IMR-90 (cell line): ENCODE measurements at regions not wholly inside any gene's neighbourhood (a gene's known extent, or its start where the extent isn't known, plus 50 kb on each side); places are given as distances from the start of the nearest gene placed in this dataset.

ENCODE experiments used
- CTCF ChIP-seq: conservative IDR thresholded peaks from 2 replicates; pipeline ENCODE4 v1.5.1; 2012; ENCODE audit warnings: mild to moderate bottlenecking, low read depth, low read length, improper control_type of control experiment
- MAFK ChIP-seq: IDR thresholded peaks from 2 replicates; pipeline ENCODE4 v1.6.1; 2012; ENCODE audit warnings: low read depth, low read length, improper control_type of control experiment
- MXI1 ChIP-seq: IDR thresholded peaks from 2 replicates; pipeline ENCODE4 v1.6.1; 2012; ENCODE audit warnings: low read depth, mild to moderate bottlenecking, low read length, moderate library complexity, borderline replicate concordance
- NFE2L2 ChIP-seq: fragments of 150-350 bp; IDR thresholded peaks from 2 replicates; pipeline ENCODE4 v1.6.1; 2016; ENCODE audit warnings: low read depth, mild to moderate bottlenecking, low read length
- POLR2A ChIP-seq: IDR thresholded peaks from 2 replicates; pipeline ENCODE4 v1.6.1; 2012; ENCODE audit warnings: mild to moderate bottlenecking, low read depth, low read length
- RAD21 ChIP-seq: IDR thresholded peaks from 2 replicates; pipeline ENCODE4 v1.6.1; 2012; ENCODE audit warnings: low read length, improper control_type of control experiment
- RFX5 ChIP-seq: IDR thresholded peaks from 2 replicates; pipeline ENCODE4 v1.8.0; 2012; ENCODE audit warnings: low read depth, mild to moderate bottlenecking, low read length, moderate library complexity
- SMC3 ChIP-seq: fragments of 150-350 bp; IDR thresholded peaks from 2 replicates; pipeline ENCODE4 v1.6.1; 2016; ENCODE audit warnings: low read depth, mild to moderate bottlenecking, antibody characterized with exemption, low read length, moderate library complexity
- USF2 ChIP-seq: fragments of 150-350 bp; IDR thresholded peaks from 2 replicates; pipeline ENCODE4 v1.6.1; 2017; ENCODE audit warnings: mild to moderate bottlenecking, antibody characterized with exemption, low read length, low read depth

GRCh38 chr6:76552268-76552667 is 479.8 kb upstream of the IMPG1 start:
- TF ChIP-seq CTCF (no peak), MAFK (no peak), RFX5 (no peak), NFE2L2 (no peak), RAD21 (no peak), SMC3 (no peak), POLR2A (no peak), USF2 (no peak), MXI1 (no peak)
